OCI-LY1 (cell line): ENCODE measurements at regions not wholly inside any gene's neighbourhood (a gene's known extent, or its start where the extent isn't known, plus 50 kb on each side); places are given as distances from the start of the nearest gene placed in this dataset.

Source experiments
- EZH2 ChIP-seq: fragments of 200-600 bp; sonication (generic), shearing (Covaris generic); IDR thresholded peaks from 2 replicates; pipeline ENCODE4 v1.8.0; 2017; ENCODE audit warnings: borderline replicate concordance, mixed run types, mild to moderate bottlenecking, antibody characterized with exemption, low read length, moderate library complexity, mixed read lengths
- TF ChIP-seq, protein P1 (sequence below): fragments of 200-600 bp; sonication (generic), shearing (Covaris generic); IDR thresholded peaks from 2 replicates; pipeline ENCODE4 v1.5.1; 2017; ENCODE audit warnings: mild to moderate bottlenecking, antibody characterized with exemption, low read length, moderate library complexity, mixed read lengths

- TF ChIP-seq, protein P1, sequence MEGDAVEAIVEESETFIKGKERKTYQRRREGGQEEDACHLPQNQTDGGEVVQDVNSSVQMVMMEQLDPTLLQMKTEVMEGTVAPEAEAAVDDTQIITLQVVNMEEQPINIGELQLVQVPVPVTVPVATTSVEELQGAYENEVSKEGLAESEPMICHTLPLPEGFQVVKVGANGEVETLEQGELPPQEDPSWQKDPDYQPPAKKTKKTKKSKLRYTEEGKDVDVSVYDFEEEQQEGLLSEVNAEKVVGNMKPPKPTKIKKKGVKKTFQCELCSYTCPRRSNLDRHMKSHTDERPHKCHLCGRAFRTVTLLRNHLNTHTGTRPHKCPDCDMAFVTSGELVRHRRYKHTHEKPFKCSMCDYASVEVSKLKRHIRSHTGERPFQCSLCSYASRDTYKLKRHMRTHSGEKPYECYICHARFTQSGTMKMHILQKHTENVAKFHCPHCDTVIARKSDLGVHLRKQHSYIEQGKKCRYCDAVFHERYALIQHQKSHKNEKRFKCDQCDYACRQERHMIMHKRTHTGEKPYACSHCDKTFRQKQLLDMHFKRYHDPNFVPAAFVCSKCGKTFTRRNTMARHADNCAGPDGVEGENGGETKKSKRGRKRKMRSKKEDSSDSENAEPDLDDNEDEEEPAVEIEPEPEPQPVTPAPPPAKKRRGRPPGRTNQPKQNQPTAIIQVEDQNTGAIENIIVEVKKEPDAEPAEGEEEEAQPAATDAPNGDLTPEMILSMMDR: no peak
- TF ChIP-seq EZH2: no peak
These were observed 306.2 kb downstream of the MATN1 start for GRCh38 chr1:30417001-30417700.
